ENCODE measurements at regions not wholly inside any gene's neighbourhood (a gene's known extent, or its start where the extent isn't known, plus 50 kb on each side); places are given as distances from the start of the nearest gene placed in this dataset.

GRCh38 chr16:7026639-7027038, 306.0 kb upstream of the RBFOX1 start:
- no peak for DNase-seq (ENCODE audit: low spot score in 2 of 2)
- H3K4me3 ChIP-seq: no peak overlapping the region
- intact Hi-C loops (cut with DNase I; ENCODE audit: low total_unique reads): no loop called here
- no peak for TF ChIP-seq POLR2AphosphoS5 (IDR thresholded peaks at IDR 0.05)
- no peak for TF ChIP-seq CTCF (IDR thresholded peaks at IDR 0.05)
- no peak for TF ChIP-seq POLR2A (IDR thresholded peaks at IDR 0.05)
- H3K36me3 ChIP-seq: no peaks in the 10 kb centered on the region
- no peaks in the 10 kb centered on the region for H3K4me1 ChIP-seq
- no peak overlapping the region for H3K27ac ChIP-seq
- H3K27me3 ChIP-seq: no peaks in the 10 kb centered on the region
- no peaks in the 10 kb centered on the region for H3K9me3 ChIP-seq

GRCh38 chr16:7025616-7026190, 306.9 kb upstream of the RBFOX1 start:
- Histone ChIP-seq H3K4me3 (no peak overlapping the region), H3K36me3 (no peaks in the 10 kb centered on the region), H3K27me3 (no peaks in the 10 kb centered on the region), H3K27ac (no peak overlapping the region), H3K4me1 (no peaks in the 10 kb centered on the region), H3K9me3 (no peaks in the 10 kb centered on the region)
- DNase-seq (ENCODE audit: low spot score in 2 of 2): peak in 1 of 2 donors; percentile 65
- intact Hi-C loops (cut with DNase I; ENCODE audit: low total_unique reads): no loop called here
- no peak for TF ChIP-seq POLR2AphosphoS5 (IDR thresholded peaks at IDR 0.05)
- peak in 1 of 3 donors; percentile 30 for TF ChIP-seq CTCF (IDR thresholded peaks at IDR 0.05)

- no peaks in the 10 kb centered on the region for H3K9me3 ChIP-seq
- H3K4me1 ChIP-seq: no peaks in the 10 kb centered on the region
Measured at GRCh38 chr16:7021653-7022275, 310.9 kb upstream of the RBFOX1 start.

GRCh38 chr16:7017006-7017662, 315.5 kb upstream of the RBFOX1 start:
- TF ChIP-seq CTCF (IDR thresholded peaks at IDR 0.05) (no peak), POLR2A (IDR thresholded peaks at IDR 0.05) (no peak), POLR2AphosphoS5 (IDR thresholded peaks at IDR 0.05) (no peak)
- H3K9me3 ChIP-seq: peaks cover 0 to 3% of the 10 kb centered on the region in 2 donors
- H3K4me1 ChIP-seq: no peaks in the 10 kb centered on the region
- DNase-seq (ENCODE audit: low spot score in 2 of 2): no peak
- H3K36me3 ChIP-seq: no peaks in the 10 kb centered on the region
- H3K4me3 ChIP-seq: no peak overlapping the region
- no peak overlapping the region for H3K27ac ChIP-seq
- H3K27me3 ChIP-seq: no peaks in the 10 kb centered on the region
- intact Hi-C loops (cut with DNase I; ENCODE audit: low total_unique reads): no loop called here

More at GRCh38 chr16:7021653-7022275, 310.9 kb upstream of the RBFOX1 start:
- Histone ChIP-seq H3K27ac (no peak overlapping the region), H3K4me3 (no peak overlapping the region), H3K36me3 (no peaks in the 10 kb centered on the region), H3K27me3 (no peaks in the 10 kb centered on the region)
- intact Hi-C loops (cut with DNase I; ENCODE audit: low total_unique reads): no loop called here
- TF ChIP-seq POLR2A (IDR thresholded peaks at IDR 0.05) (no peak), CTCF (IDR thresholded peaks at IDR 0.05) (no peak)
- no peak for DNase-seq (ENCODE audit: low spot score in 2 of 2)

- Histone ChIP-seq H3K36me3 (no peaks in the 10 kb centered on the region), H3K27ac (no peak overlapping the region), H3K4me1 (no peaks in the 10 kb centered on the region), H3K9me3 (peaks cover 0 to 3% of the 10 kb centered on the region in 2 donors), H3K4me3 (no peak overlapping the region), H3K27me3 (no peaks in the 10 kb centered on the region)
- intact Hi-C loops (cut with DNase I; ENCODE audit: low total_unique reads): loop anchor here (5.0 kb wide), 1 partner anchor 462 kb away; no protein-coding TSS in a partner anchor
- TF ChIP-seq CTCF (IDR thresholded peaks at IDR 0.05) (no peak), POLR2AphosphoS5 (IDR thresholded peaks at IDR 0.05) (no peak), POLR2A (IDR thresholded peaks at IDR 0.05) (no peak)
- no peak for DNase-seq (ENCODE audit: low spot score in 2 of 2)
Measured at GRCh38 chr16:7014756-7015155, 317.9 kb upstream of the RBFOX1 start.

Data from breast epithelium (tissue), 4 donors.